MM.1S (cell line): ENCODE measurements at regions not wholly inside any gene's neighbourhood (a gene's known extent, or its start where the extent isn't known, plus 50 kb on each side); places are given as distances from the start of the nearest gene placed in this dataset.
A peak's percentile ranks its signal among the peaks of the same experiment; 100 is the strongest.

Source experiments
- DNase-seq: peaks from one replicate; pipeline ENCODE4 v3.0.0-alpha.2; 2015
- H2AFZ ChIP-seq: fragments of 300-600 bp; sonication (generic); 2 replicates; pipeline ENCODE4 v1.6.0; 2016; ENCODE audit warnings: antibody characterized with exemption, low read length
- H3F3A ChIP-seq: fragments of 300-600 bp; sonication (generic); 2 replicates; pipeline ENCODE4 v1.6.1; 2016; ENCODE audit warnings: mild to moderate bottlenecking, antibody characterized with exemption, low read length, moderate library complexity, mixed read lengths; ENCODE audit not compliant: insufficient read depth
- H3K27ac ChIP-seq: fragments of 300-600 bp; sonication (generic); 2 replicates; pipeline ENCODE4 v1.5.1; 2016; ENCODE audit warnings: mild to moderate bottlenecking, low read length
- H3K27me3 ChIP-seq: fragments of 300-600 bp; sonication (generic); replicated peaks from 2 replicates; pipeline ENCODE4 v1.6.0; 2016; ENCODE audit warnings: low read length; ENCODE audit not compliant: insufficient read depth
- H3K36me3 ChIP-seq: fragments of 300-600 bp; sonication (generic); replicated peaks from 2 replicates; pipeline ENCODE4 v1.6.1; 2016; ENCODE audit warnings: mild to moderate bottlenecking, low read length, mixed read lengths; ENCODE audit not compliant: insufficient read depth
- H3K4me1 ChIP-seq: fragments of 300-600 bp; sonication (generic); 2 replicates; pipeline ENCODE4 v1.6.1; 2016; ENCODE audit warnings: low read length, mixed read lengths
- H3K4me2 ChIP-seq: fragments of 300-600 bp; sonication (generic); 2 replicates; pipeline ENCODE4 v1.6.0; 2016; ENCODE audit warnings: low read depth, low read length
- H3K4me3 ChIP-seq: fragments of 300-600 bp; sonication (generic); 2 replicates; pipeline ENCODE4 v1.5.1; 2016; ENCODE audit warnings: low read length, mixed read lengths
- H3K79me2 ChIP-seq: fragments of 300-600 bp; sonication (generic); 2 replicates; pipeline ENCODE4 v1.6.1; 2016; ENCODE audit warnings: mixed run types, low read length, mixed read lengths
- H3K9ac ChIP-seq: fragments of 300-600 bp; sonication (generic); 2 replicates; pipeline ENCODE4 v1.6.1; 2016; ENCODE audit warnings: low read length, mixed read lengths
- H3K9me2 ChIP-seq: fragments of 300-600 bp; sonication (generic); replicated peaks from 2 replicates; pipeline ENCODE4 v1.6.1; 2016; ENCODE audit warnings: mild to moderate bottlenecking, low read length, mixed read lengths; ENCODE audit not compliant: insufficient read depth
- H3K9me3 ChIP-seq: fragments of 300-600 bp; sonication (generic); replicated peaks from 2 replicates; pipeline ENCODE4 v1.6.1; 2016; ENCODE audit warnings: mild to moderate bottlenecking, low read length, mixed read lengths; ENCODE audit not compliant: insufficient read depth
- H4K20me1 ChIP-seq: fragments of 300-600 bp; sonication (generic); 2 replicates; pipeline ENCODE4 v1.6.1; 2016; ENCODE audit warnings: mild to moderate bottlenecking, low read length, moderate library complexity, mixed read lengths; ENCODE audit not compliant: insufficient read depth
- EZH2 ChIP-seq: fragments of 300-600 bp; sonication (generic); optimal IDR thresholded peaks from 2 replicates; pipeline ENCODE3; 2017; ENCODE audit warnings: low read depth, mild to moderate bottlenecking, antibody characterized with exemption, low read length, mixed read lengths
- EZH2phosphoT487 ChIP-seq: fragments of 300-600 bp; sonication (generic); IDR thresholded peaks from 2 replicates; pipeline ENCODE4 v1.6.1; 2018; ENCODE audit warnings: antibody characterized with exemption, low read length
- TF ChIP-seq, protein P1 (sequence below): fragments of 300-600 bp; sonication (generic); IDR thresholded peaks from 2 replicates; pipeline ENCODE4 v1.5.1; 2016; ENCODE audit warnings: antibody characterized with exemption, low read length, mixed read lengths

DNA sequence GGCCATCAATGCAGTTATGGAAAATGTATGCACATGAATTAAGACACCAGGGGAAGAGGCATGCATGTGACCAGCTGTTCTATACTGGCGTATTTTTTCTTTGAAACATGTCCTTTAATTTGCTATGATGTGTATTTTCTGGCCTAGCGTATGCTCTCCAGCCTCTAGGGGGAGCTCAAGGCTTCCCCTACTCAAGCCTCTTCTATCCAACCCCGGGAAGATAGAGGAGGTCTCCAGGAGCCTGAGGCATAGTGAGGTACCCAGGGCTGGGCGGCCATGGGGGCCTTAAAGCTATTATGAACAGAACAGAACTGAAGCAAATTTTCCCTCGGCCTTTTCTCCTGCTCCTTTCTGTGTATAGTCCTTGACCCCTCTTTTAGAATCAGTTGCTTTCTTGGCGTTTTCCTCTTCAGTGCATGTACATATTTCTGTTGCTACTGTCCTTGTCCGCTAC, 528.9 kb downstream of the MAFB start:
- no peaks in the 10 kb centered on the region for H3K9me2 ChIP-seq
- H3F3A ChIP-seq, result no peaks in the 10 kb centered on the region
- H3K4me3 ChIP-seq, result no peak overlapping the region
- peak; percentile 56 for DNase-seq
- no peak overlapping the region for H2AFZ ChIP-seq
- H3K4me1 ChIP-seq, result 0 out of 2 replicates have a peak, but pooled peaks cover 11% of the 10 kb centered on the region
- no peak overlapping the region for H3K9ac ChIP-seq
- H3K27ac ChIP-seq, result no peak overlapping the region
- no peaks in the 10 kb centered on the region for H3K27me3 ChIP-seq
- TF ChIP-seq, protein P1, sequence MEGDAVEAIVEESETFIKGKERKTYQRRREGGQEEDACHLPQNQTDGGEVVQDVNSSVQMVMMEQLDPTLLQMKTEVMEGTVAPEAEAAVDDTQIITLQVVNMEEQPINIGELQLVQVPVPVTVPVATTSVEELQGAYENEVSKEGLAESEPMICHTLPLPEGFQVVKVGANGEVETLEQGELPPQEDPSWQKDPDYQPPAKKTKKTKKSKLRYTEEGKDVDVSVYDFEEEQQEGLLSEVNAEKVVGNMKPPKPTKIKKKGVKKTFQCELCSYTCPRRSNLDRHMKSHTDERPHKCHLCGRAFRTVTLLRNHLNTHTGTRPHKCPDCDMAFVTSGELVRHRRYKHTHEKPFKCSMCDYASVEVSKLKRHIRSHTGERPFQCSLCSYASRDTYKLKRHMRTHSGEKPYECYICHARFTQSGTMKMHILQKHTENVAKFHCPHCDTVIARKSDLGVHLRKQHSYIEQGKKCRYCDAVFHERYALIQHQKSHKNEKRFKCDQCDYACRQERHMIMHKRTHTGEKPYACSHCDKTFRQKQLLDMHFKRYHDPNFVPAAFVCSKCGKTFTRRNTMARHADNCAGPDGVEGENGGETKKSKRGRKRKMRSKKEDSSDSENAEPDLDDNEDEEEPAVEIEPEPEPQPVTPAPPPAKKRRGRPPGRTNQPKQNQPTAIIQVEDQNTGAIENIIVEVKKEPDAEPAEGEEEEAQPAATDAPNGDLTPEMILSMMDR, result peak; percentile 80
- TF ChIP-seq EZH2phosphoT487, result no peak
- H4K20me1 ChIP-seq, result no peaks in the 10 kb centered on the region
- H3K79me2 ChIP-seq, result no peaks in the 10 kb centered on the region
- H3K9me3 ChIP-seq, result no peaks in the 10 kb centered on the region
- no peak overlapping the region for H3K4me2 ChIP-seq
- no peaks in the 10 kb centered on the region for H3K36me3 ChIP-seq

DNA sequence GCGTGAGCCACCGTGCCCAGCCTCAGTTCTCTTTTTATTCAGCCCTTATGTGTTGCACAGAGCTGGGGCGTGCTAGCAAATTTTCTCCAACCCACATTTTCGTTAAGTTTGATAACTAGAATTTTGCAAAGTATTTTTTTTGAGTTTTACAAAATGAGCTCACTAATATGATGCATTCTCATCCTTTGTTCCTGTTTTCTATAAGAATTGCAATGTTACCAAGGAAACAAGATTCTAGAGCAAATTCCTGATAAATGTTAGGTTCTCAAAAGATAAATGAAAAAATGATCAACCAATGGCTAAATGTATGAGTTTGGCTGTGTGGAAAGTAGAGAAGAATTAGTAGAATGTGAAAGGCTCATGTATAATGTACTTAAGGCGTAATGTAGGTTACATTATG, 529.8 kb downstream of the MAFB start:
- Histone ChIP-seq H3K36me3 (no peaks in the 10 kb centered on the region), H3K79me2 (no peaks in the 10 kb centered on the region), H3K9me2 (no peaks in the 10 kb centered on the region), H2AFZ (no peak overlapping the region), H3K4me2 (no peak overlapping the region), H4K20me1 (no peaks in the 10 kb centered on the region), H3F3A (no peaks in the 10 kb centered on the region), H3K9ac (no peak overlapping the region), H3K9me3 (no peaks in the 10 kb centered on the region), H3K27ac (no peak overlapping the region), H3K4me1 (0 out of 2 replicates have a peak, but pooled peaks cover 11% of the 10 kb centered on the region), H3K4me3 (no peak overlapping the region), H3K27me3 (no peaks in the 10 kb centered on the region)
- DNase-seq, result no peak
- no peak for TF ChIP-seq EZH2

DNA sequence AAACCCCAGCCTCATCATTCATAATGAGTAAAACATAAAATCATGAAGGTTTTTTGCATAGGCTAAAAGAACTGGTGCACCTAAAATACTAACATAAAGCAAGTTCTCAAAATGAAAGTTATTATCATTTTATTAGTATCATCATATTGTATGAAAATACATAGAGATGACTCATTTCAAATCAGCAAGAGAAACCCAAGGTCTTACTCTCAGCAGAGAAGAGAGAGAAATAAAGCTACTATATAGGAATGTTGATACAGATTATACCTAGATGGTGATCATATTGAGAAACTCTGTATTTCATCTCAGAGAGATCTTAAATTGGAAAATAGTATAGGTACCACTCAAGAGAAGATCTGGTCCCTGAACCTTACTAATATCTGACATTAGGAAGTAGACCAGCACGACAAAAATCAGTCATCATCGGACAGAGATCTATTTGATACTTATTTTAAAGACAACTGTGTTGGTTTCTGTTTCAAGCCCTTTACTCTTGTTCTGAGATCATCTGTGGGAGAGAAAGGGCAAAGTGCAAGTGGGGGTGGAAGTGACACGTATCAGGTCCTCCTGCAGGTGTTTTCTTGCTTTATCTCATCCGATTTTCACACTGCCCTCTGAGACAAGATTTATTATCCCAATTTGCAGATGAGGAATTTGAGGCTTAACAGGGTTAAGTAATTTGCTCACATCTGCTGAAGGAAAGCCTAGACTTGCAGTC, 532.3 kb downstream of the MAFB start:
- Histone ChIP-seq H3K27ac (peak overlapping the region; percentile 17; the same call in 1 of the 2 replicates), H3K36me3 (no peaks in the 10 kb centered on the region), H3K4me1 (0 out of 2 replicates have a peak, but pooled peaks cover 11% of the 10 kb centered on the region), H3K27me3 (no peaks in the 10 kb centered on the region), H3K9me2 (no peaks in the 10 kb centered on the region), H3K79me2 (no peaks in the 10 kb centered on the region), H3F3A (no peaks in the 10 kb centered on the region), H3K4me3 (peak overlapping the region; percentile 4; the same call in 1 of the 2 replicates), H2AFZ (peak overlapping the region; percentile 36; the same call in 1 of the 2 replicates), H3K9me3 (no peaks in the 10 kb centered on the region), H3K9ac (no peak overlapping the region), H3K4me2 (peak overlapping the region; percentile 28; the same call in 1 of the 2 replicates), H4K20me1 (no peaks in the 10 kb centered on the region)
- TF ChIP-seq EZH2phosphoT487, result no peak
- no peak for TF ChIP-seq EZH2
- TF ChIP-seq, protein P1, result no peak
- DNase-seq, result peak; percentile 64

DNA sequence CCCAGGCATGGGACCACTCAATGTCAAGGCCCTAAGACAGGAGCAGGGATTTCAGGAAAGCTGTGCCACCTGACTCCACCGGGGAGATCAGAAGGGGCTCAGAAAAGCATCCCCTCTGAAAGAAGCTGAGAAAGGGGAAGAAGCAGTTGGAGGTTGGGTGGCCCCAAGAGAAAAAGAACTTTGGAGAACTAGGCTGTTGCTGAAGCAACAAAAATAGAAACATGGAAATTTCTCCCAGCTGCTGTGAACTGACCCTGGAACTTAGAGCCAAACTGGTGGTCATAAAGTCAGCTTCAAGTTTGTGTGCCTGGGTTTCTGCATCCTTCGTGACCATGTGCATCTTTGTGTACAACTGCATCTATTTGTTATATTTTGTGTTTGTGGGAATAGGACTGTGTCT, 534.5 kb downstream of the MAFB start:
- H3K9me2 ChIP-seq, result no peaks in the 10 kb centered on the region
- H3K36me3 ChIP-seq, result no peaks in the 10 kb centered on the region
- H3K4me1 ChIP-seq, result 0 out of 2 replicates have a peak, but pooled peaks cover 11% of the 10 kb centered on the region
- H3K9me3 ChIP-seq, result no peaks in the 10 kb centered on the region
- H3F3A ChIP-seq, result no peaks in the 10 kb centered on the region
- no peak overlapping the region for H3K9ac ChIP-seq
- no peaks in the 10 kb centered on the region for H3K27me3 ChIP-seq
- TF ChIP-seq EZH2phosphoT487 (no peak), EZH2 (no peak)
- TF ChIP-seq, protein P1, result no peak
- no peak overlapping the region for H3K4me2 ChIP-seq
- H3K79me2 ChIP-seq, result no peaks in the 10 kb centered on the region
- H2AFZ ChIP-seq, result no peak overlapping the region
- no peak overlapping the region for H3K4me3 ChIP-seq
- no peak overlapping the region for H3K27ac ChIP-seq
- DNase-seq, result no peak
- no peaks in the 10 kb centered on the region for H4K20me1 ChIP-seq
